H9 (cell line): ENCODE measurements at regions not wholly inside any gene's neighbourhood (a gene's known extent, or its start where the extent isn't known, plus 50 kb on each side); places are given as distances from the start of the nearest gene placed in this dataset.

Experiments used
- DNase-seq: peaks from one replicate; pipeline ENCODE4 v3.0.0-alpha.2; 2017
- H2AFZ ChIP-seq: one replicate; pipeline ENCODE4 v1.6.1; 2013; ENCODE audit warnings: mild to moderate bottlenecking, low read length, control low read depth, moderate library complexity
- H2AK5ac ChIP-seq: 2 replicates; pipeline ENCODE4 v1.6.1; 2013; ENCODE audit warnings: low read length, control low read depth, mixed read lengths; ENCODE audit not compliant: insufficient read length
- H2BK120ac ChIP-seq: one replicate; pipeline ENCODE4 v1.6.1; 2013; ENCODE audit warnings: low read depth, mild to moderate bottlenecking, low read length, control low read depth, inconsistent platforms; ENCODE audit not compliant: poor library complexity, severe bottlenecking
- H2BK12ac ChIP-seq: 2 replicates; pipeline ENCODE4 v1.6.1; 2013; ENCODE audit warnings: low read length, control low read depth, mixed read lengths, low read depth; ENCODE audit not compliant: insufficient read length
- H2BK15ac ChIP-seq: 2 replicates; pipeline ENCODE4 v1.6.1; 2013; ENCODE audit warnings: low read depth, low read length, control low read depth
- H2BK20ac ChIP-seq: one replicate; pipeline ENCODE4 v1.6.1; 2013; ENCODE audit warnings: low read depth, mild to moderate bottlenecking, low read length, control low read depth, inconsistent platforms; ENCODE audit not compliant: poor library complexity, severe bottlenecking
- H2BK5ac ChIP-seq: 2 replicates; pipeline ENCODE4 v1.6.1; 2013; ENCODE audit warnings: low read length, control low read depth, mixed read lengths; ENCODE audit not compliant: insufficient read length
- H3K14ac ChIP-seq: 2 replicates; pipeline ENCODE4 v1.6.1; 2013; ENCODE audit warnings: low read length, control low read depth; ENCODE audit not compliant: insufficient read depth
- H3K18ac ChIP-seq: 2 replicates; pipeline ENCODE4 v1.6.1; 2013; ENCODE audit warnings: low read depth, mild to moderate bottlenecking, mixed read lengths, low read length, control low read depth; ENCODE audit not compliant: insufficient read length
- H3K23ac ChIP-seq: 2 replicates; pipeline ENCODE4 v1.6.1; 2013; ENCODE audit warnings: low read length, control low read depth, mixed read lengths, low read depth; ENCODE audit not compliant: insufficient read length
- H3K23me2 ChIP-seq: 2 replicates; pipeline ENCODE4 v1.6.1; 2013; ENCODE audit warnings: low read depth, mild to moderate bottlenecking, mixed read lengths, low read length, control low read depth; ENCODE audit not compliant: insufficient read length, poor library complexity, severe bottlenecking
- H3K27ac ChIP-seq: 2 replicates; pipeline ENCODE4 v1.5.1; 2013; ENCODE audit warnings: low read length, control low read depth, mixed read lengths, low read depth; ENCODE audit not compliant: insufficient read length
- H3K27me3 ChIP-seq: 2 replicates; pipeline ENCODE4 v1.6.1; 2013; ENCODE audit warnings: low read length, control low read depth, inconsistent platforms; ENCODE audit not compliant: insufficient read depth
- H3K4ac ChIP-seq: 2 replicates; pipeline ENCODE4 v1.6.1; 2013; ENCODE audit warnings: low read depth, mild to moderate bottlenecking, control low read depth, inconsistent platforms, low read length, moderate library complexity
- H3K4me1 ChIP-seq: 2 replicates; pipeline ENCODE4 v1.6.1; 2013; ENCODE audit warnings: low read length, control low read depth, inconsistent platforms; ENCODE audit not compliant: insufficient read depth
- H3K4me2 ChIP-seq: 2 replicates; pipeline ENCODE4 v1.6.1; 2013; ENCODE audit warnings: low read length, control low read depth, mixed read lengths; ENCODE audit not compliant: insufficient read length, insufficient read depth
- H3K56ac ChIP-seq: 2 replicates; pipeline ENCODE4 v1.6.1; 2013; ENCODE audit warnings: low read depth, mild to moderate bottlenecking, mixed read lengths, low read length, control low read depth; ENCODE audit not compliant: insufficient read length
- H3K79me1 ChIP-seq: 2 replicates; pipeline ENCODE4 v1.6.1; 2013; ENCODE audit warnings: low read depth, mild to moderate bottlenecking, moderate library complexity, low read length, control low read depth, inconsistent platforms; ENCODE audit not compliant: insufficient read depth, poor library complexity, severe bottlenecking
- H3K79me2 ChIP-seq: 2 replicates; pipeline ENCODE4 v1.6.1; 2013; ENCODE audit warnings: low read length, control low read depth, inconsistent platforms; ENCODE audit not compliant: insufficient read depth
- H3K9ac ChIP-seq: 2 replicates; pipeline ENCODE4 v1.6.1; 2013; ENCODE audit warnings: low read length, control low read depth, mixed read lengths; ENCODE audit not compliant: insufficient read length; ENCODE audit errors: extremely low read depth
- H3K9me3 ChIP-seq: one replicate; pipeline ENCODE4 v1.6.1; 2013; ENCODE audit warnings: low read depth, low read length, inconsistent platforms; ENCODE audit not compliant: control insufficient read depth
- H3T11ph ChIP-seq: one replicate; pipeline ENCODE4 v1.6.1; 2013; ENCODE audit warnings: mild to moderate bottlenecking, low read length, control low read depth, inconsistent platforms
- H4K20me1 ChIP-seq: one replicate; pipeline ENCODE4 v1.6.1; 2013; ENCODE audit not compliant: control insufficient read depth, insufficient read length, insufficient read depth
- H4K5ac ChIP-seq: 2 replicates; pipeline ENCODE4 v1.6.1; 2013; ENCODE audit warnings: low read depth, mild to moderate bottlenecking, mixed read lengths, low read length, control low read depth; ENCODE audit not compliant: insufficient read length
- H4K8ac ChIP-seq: replicated peaks from 2 replicates; pipeline ENCODE4 v1.6.1; 2013; ENCODE audit warnings: low read length, control low read depth, mixed read lengths, low read depth; ENCODE audit not compliant: insufficient read length
- H4K91ac ChIP-seq: 2 replicates; pipeline ENCODE4 v1.6.1; 2013; ENCODE audit warnings: low read depth, mild to moderate bottlenecking, moderate library complexity, mixed read lengths, low read length, control low read depth; ENCODE audit not compliant: insufficient read length
- H3K27ac Mint-ChIP-seq, 3 experiments: 2 replicates in 2 of 3; 3 replicates in 1 of 3; pipeline ENCODE4 v1.8.0; 2020 to 2021; ENCODE audit warnings: mixed read lengths in 3 of 3, mild to moderate bottlenecking in 1 of 3, moderate library complexity in 1 of 3
- H3K27me3 Mint-ChIP-seq: 2 replicates; pipeline ENCODE4 v1.8.0; 2021; ENCODE audit warnings: low read depth, mild to moderate bottlenecking, moderate library complexity, mixed read lengths
- H3K36me3 Mint-ChIP-seq, 3 experiments: 2 replicates in 2 of 3; 3 replicates in 1 of 3; pipeline ENCODE4 v1.8.0; 2020 to 2021; ENCODE audit warnings: low read depth in 3 of 3, mixed read lengths in 3 of 3; ENCODE audit not compliant: insufficient read depth in 1 of 3
- H3K4me1 Mint-ChIP-seq, 2 experiments: 2 replicates each; pipeline ENCODE4 v1.8.0; 2020; ENCODE audit warnings: mixed read lengths in 2 of 2
- H3K4me3 Mint-ChIP-seq, 2 experiments: 2 replicates in 1 of 2; 3 replicates in 1 of 2; pipeline ENCODE4 v1.8.0; 2020 to 2021; ENCODE audit warnings: mild to moderate bottlenecking in 2 of 2, mixed read lengths in 2 of 2, moderate library complexity in 1 of 2
- H3K9me3 Mint-ChIP-seq, 2 experiments: 2 replicates in 1 of 2; 3 replicates in 1 of 2; pipeline ENCODE4 v1.8.0; 2020; ENCODE audit warnings: mild to moderate bottlenecking in 2 of 2, mixed read lengths in 2 of 2, moderate library complexity in 1 of 2
- CTCF ChIP-seq: fragments of 200-600 bp; sonication (generic); conservative IDR thresholded peaks from 3 replicates; pipeline ENCODE4 v1.8.0; 2021; ENCODE audit warnings: antibody characterized with exemption, mild to moderate bottlenecking
- WGBS: extraction: QIAGEN DNeasy Blood & Tissue Kit; methylation state at CpG from one replicate; pipeline ENCODE4 v1.1.7; 2013; ENCODE audit warnings: missing lambda C conversion rate, low lambda C conversion rate, mixed read lengths; ENCODE audit not compliant: insufficient read length; ENCODE audit errors: extremely low coverage; 5-methylcytosine and 5-hydroxymethylcytosine counted together

DNA sequence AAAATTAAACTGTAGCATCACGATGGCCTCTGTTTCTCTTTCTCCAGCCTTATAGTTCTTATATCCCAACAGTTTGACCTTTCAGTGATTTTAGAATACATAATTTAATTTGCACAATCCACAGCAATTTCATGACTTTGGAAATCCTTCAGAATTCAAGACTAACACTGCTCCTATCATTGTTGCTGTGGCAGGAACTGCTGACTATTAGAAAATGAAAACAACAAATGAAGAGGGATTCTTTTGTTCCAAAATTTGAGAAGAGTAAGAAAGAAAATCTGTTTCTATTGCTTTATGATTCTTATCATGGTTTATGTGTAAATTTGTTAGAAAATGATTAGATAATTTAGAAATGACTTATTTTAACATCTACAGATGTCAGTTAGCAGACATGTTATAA is 604.0 kb upstream of the ADGRB3 start:
- no peaks in the 10 kb centered on the region for H3K27me3 ChIP-seq
- H2AK5ac ChIP-seq: no peak overlapping the region
- H4K5ac ChIP-seq: no peak overlapping the region
- H3K4ac ChIP-seq: no peak overlapping the region
- H3K27ac Mint-ChIP-seq: no peak overlapping the region; a peak in 1 of 7 replicates
- no peak overlapping the region for H3T11ph ChIP-seq
- no peaks in the 10 kb centered on the region for H3K23me2 ChIP-seq
- H2BK15ac ChIP-seq: no peak overlapping the region
- no peaks in the 10 kb centered on the region for H3K79me2 ChIP-seq
- H2BK12ac ChIP-seq: no peak overlapping the region
- H3K79me1 ChIP-seq: no peaks in the 10 kb centered on the region
- no peak overlapping the region for H4K91ac ChIP-seq
- H3K14ac ChIP-seq: no peak overlapping the region
- no peak for DNase-seq
- H3K23ac ChIP-seq: no peak overlapping the region
- H3K4me2 ChIP-seq: no peak overlapping the region
- no peak overlapping the region for H2AFZ ChIP-seq
- no peak overlapping the region for H4K8ac ChIP-seq
- peaks cover 2 to 9% of the 10 kb centered on the region in 2 experiments for H3K4me1 Mint-ChIP-seq
- no peak overlapping the region for H3K18ac ChIP-seq
- H4K20me1 ChIP-seq: no peaks in the 10 kb centered on the region
- H3K36me3 Mint-ChIP-seq: peaks cover 6 to 16% (median 8%) of the 10 kb centered on the region in 3 experiments
- TF ChIP-seq CTCF: no peak
- H3K27ac ChIP-seq: no peak overlapping the region
- H3K56ac ChIP-seq: no peak overlapping the region
- no peak overlapping the region for H2BK20ac ChIP-seq
- no peaks in the 10 kb centered on the region for H3K9me3 ChIP-seq
- WGBS: no CpG with 5 or more reads among the region's 1 CpG
- H3K4me3 Mint-ChIP-seq: no peak overlapping the region
- H3K9ac ChIP-seq: no peak overlapping the region
- no peak overlapping the region for H2BK5ac ChIP-seq
- H3K9me3 Mint-ChIP-seq: peaks cover 11 to 15% of the 10 kb centered on the region in 2 experiments; a peak in 4 of 5 replicates
- no peaks in the 10 kb centered on the region for H3K27me3 Mint-ChIP-seq
- no peak overlapping the region for H2BK120ac ChIP-seq
- no peaks in the 10 kb centered on the region for H3K4me1 ChIP-seq
